AG09309 (cell line): ENCODE measurements at regions not wholly inside any gene's neighbourhood (a gene's known extent, or its start where the extent isn't known, plus 50 kb on each side); places are given as distances from the start of the nearest gene placed in this dataset.

Source experiments
- DNase-seq: peaks from one replicate; pipeline ENCODE4 v3.0.0-alpha.2; 2010; ENCODE audit warnings: low read depth
- H3K4me3 ChIP-seq: 2 replicates; pipeline ENCODE4 v1.5.1; 2011; ENCODE audit warnings: mild to moderate bottlenecking, low read depth, low read length, moderate library complexity; ENCODE audit not compliant: control insufficient read depth
- TF ChIP-seq, protein P1 (sequence below): IDR thresholded peaks from 2 replicates; pipeline ENCODE4 v1.5.1; 2011; ENCODE audit warnings: mild to moderate bottlenecking, low read depth, low read length, inconsistent platforms; ENCODE audit not compliant: insufficient read depth, control insufficient read depth; ENCODE audit errors: missing control alignments

DNA sequence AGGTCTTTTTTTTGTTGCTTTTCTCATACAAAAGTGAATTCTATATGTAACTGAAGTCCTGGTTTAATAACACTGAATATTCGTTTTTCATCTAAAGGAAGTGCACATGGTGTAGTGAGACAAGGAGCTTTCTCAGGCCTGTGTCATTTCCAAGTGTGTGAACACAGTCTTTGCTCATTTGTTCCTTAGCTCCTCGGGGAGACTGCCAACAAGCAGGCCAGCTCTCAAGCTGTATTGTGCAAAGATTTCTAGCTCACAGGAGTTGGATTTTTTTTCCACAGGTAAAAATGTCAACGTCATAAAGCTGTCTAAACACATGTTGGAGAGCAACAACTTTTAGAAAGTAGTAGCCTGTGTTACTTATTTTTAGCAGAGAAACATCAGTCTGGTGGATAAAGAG lies 87.8 kb upstream of the S1PR1 start:
- TF ChIP-seq, protein P1, sequence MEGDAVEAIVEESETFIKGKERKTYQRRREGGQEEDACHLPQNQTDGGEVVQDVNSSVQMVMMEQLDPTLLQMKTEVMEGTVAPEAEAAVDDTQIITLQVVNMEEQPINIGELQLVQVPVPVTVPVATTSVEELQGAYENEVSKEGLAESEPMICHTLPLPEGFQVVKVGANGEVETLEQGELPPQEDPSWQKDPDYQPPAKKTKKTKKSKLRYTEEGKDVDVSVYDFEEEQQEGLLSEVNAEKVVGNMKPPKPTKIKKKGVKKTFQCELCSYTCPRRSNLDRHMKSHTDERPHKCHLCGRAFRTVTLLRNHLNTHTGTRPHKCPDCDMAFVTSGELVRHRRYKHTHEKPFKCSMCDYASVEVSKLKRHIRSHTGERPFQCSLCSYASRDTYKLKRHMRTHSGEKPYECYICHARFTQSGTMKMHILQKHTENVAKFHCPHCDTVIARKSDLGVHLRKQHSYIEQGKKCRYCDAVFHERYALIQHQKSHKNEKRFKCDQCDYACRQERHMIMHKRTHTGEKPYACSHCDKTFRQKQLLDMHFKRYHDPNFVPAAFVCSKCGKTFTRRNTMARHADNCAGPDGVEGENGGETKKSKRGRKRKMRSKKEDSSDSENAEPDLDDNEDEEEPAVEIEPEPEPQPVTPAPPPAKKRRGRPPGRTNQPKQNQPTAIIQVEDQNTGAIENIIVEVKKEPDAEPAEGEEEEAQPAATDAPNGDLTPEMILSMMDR, result no peak
- no peak overlapping the region for H3K4me3 ChIP-seq
- no peak for DNase-seq

GRCh38 chr1:101147381-101147780 lies 89.4 kb upstream of the S1PR1 start:
- no peak overlapping the region for H3K4me3 ChIP-seq
- DNase-seq, result no peak
- TF ChIP-seq, protein P1, result no peak

GRCh38 chr1:101145449-101145820 lies 91.4 kb upstream of the S1PR1 start:
- peak; percentile 28 for DNase-seq
- TF ChIP-seq, protein P1, result no peak

GRCh38 chr1:101144671-101145448 lies 92.0 kb upstream of the S1PR1 start:
- H3K4me3 ChIP-seq, result no peak overlapping the region
- no peak for DNase-seq
- TF ChIP-seq, protein P1, result no peak

More at GRCh38 chr1:101145449-101145820, 91.4 kb upstream of the S1PR1 start:
- H3K4me3 ChIP-seq, result no peak overlapping the region

GRCh38 chr1:101142244-101142643 lies 94.6 kb upstream of the S1PR1 start:
- no peak for DNase-seq
- TF ChIP-seq, protein P1, result no peak
- H3K4me3 ChIP-seq, result no peak overlapping the region

DNA sequence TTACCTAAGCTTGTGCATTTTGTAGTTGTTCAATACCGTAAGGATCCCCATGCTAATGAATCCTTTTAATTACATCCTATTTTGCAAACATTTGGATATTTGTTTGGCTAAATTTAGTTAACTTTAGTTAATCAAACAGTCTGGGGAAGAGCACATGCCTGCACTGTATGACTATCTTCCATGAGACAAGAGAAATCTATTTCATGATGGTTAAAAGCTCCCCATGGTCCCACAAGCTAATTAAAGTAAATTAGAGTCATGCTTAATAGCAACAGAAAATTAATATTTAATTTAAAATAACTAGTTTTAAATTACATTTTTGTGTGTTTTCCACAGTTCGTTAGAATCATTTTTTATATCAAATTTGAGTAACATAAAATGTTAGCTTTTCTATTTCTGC lies 95.4 kb upstream of the S1PR1 start:
- TF ChIP-seq, protein P1, result no peak
- no peak overlapping the region for H3K4me3 ChIP-seq
- DNase-seq, result no peak
